ENCODE measurements at regions not wholly inside any gene's neighbourhood (a gene's known extent, or its start where the extent isn't known, plus 50 kb on each side); places are given as distances from the start of the nearest gene placed in this dataset.

DNA sequence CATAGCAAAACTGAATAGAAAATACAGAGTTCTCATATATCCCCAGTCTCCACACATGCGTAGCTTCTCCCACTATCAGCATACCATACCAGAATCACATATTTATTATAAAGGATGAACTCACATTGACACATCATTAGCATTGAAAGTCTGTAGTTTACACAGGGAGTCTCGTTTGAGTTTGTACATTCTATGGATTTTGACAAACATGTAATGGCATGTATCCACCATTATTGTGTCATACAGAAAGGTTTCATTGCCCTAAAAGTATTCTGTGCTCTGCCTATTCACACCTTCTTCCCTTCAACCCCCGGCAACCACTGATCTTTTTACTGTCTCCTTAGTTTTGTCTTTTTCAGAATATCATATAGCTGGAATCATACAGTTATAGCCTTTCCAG lies 562.4 kb downstream of the KCTD8 start:
- TF ChIP-seq ZNF274 (IDR thresholded peaks at IDR 0.05; ENCODE audit: low read depth, low read length) = no peak
- TF ChIP-seq YY1 (IDR thresholded peaks at IDR 0.05; ENCODE audit: insufficient read depth, insufficient read length) = no peak
